CD14-positive monocyte (primary cell): ENCODE measurements at regions not wholly inside any gene's neighbourhood (a gene's known extent, or its start where the extent isn't known, plus 50 kb on each side); places are given as distances from the start of the nearest gene placed in this dataset.

Source experiments
- DNase-seq, 3 donors: peaks; one replicate each; pipeline ENCODE4 v3.0.0-alpha.2; 2011 to 2022
- H2AFZ ChIP-seq: 2 replicates; pipeline ENCODE4 v1.6.0; 2012; ENCODE audit warnings: mild to moderate bottlenecking, low read depth, low read length, inconsistent platforms; ENCODE audit not compliant: insufficient read depth, poor library complexity, severe bottlenecking
- H3K27ac ChIP-seq, 2 donors: 1 replicate in 1 of 2; 2 replicates in 1 of 2; pipeline ENCODE4 v1.5.1; 2012 to 2013; ENCODE audit warnings: low read length in 2 of 2, control low read depth in 1 of 2, inconsistent platforms in 1 of 2, low read depth in 1 of 2, mild to moderate bottlenecking in 1 of 2
- H3K27me3 ChIP-seq, 2 donors: one replicate each; pipeline versions ENCODE4 v1.6.0 to v1.6.1; 2011 to 2013; ENCODE audit warnings: low read length in 2 of 2; ENCODE audit not compliant: control insufficient read depth in 2 of 2, insufficient read depth in 2 of 2
- H3K36me3 ChIP-seq, 2 donors: replicated peaks in 1 of 2; 1 replicate in 1 of 2; 2 replicates in 1 of 2; pipeline versions ENCODE4 v1.5.1 to v1.6.1; 2012 to 2013; ENCODE audit warnings: low read length in 2 of 2, control low read depth in 1 of 2, inconsistent platforms in 1 of 2, mild to moderate bottlenecking in 1 of 2; ENCODE audit not compliant: insufficient read depth in 2 of 2, control insufficient read depth in 1 of 2
- H3K4me1 ChIP-seq, 2 donors: 1 replicate in 1 of 2; 2 replicates in 1 of 2; pipeline versions ENCODE4 v1.5.1 to v1.6.1; 2012 to 2013; ENCODE audit warnings: low read length in 2 of 2, control low read depth in 1 of 2, inconsistent platforms in 1 of 2, mild to moderate bottlenecking in 1 of 2, moderate library complexity in 1 of 2; ENCODE audit not compliant: insufficient read depth in 2 of 2, control insufficient read depth in 1 of 2
- H3K4me2 ChIP-seq: replicated peaks from 2 replicates; pipeline ENCODE3; 2012; ENCODE audit warnings: low read length, moderate library complexity, mild to moderate bottlenecking; ENCODE audit not compliant: poor library complexity, severe bottlenecking; ENCODE audit errors: extremely low read depth
- H3K4me3 ChIP-seq, 3 experiments: fragments of 200-600 bp in 1 of 3; sonication (generic) in 1 of 3; replicated peaks in 1 of 3; 1 replicate in 2 of 3; 2 replicates in 1 of 3; pipeline ENCODE4 v1.5.1; 2011 to 2013; ENCODE audit warnings: low read length in 3 of 3, mild to moderate bottlenecking in 3 of 3, control low read depth in 2 of 3, low read depth in 2 of 3, inconsistent platforms in 1 of 3, moderate library complexity in 1 of 3
- H3K79me2 ChIP-seq: 2 replicates; pipeline ENCODE4 v1.6.0; 2012; ENCODE audit warnings: mild to moderate bottlenecking, control low read depth, inconsistent platforms, low read length, moderate library complexity; ENCODE audit not compliant: insufficient read depth
- H3K9ac ChIP-seq: 2 replicates; pipeline ENCODE4 v1.6.0; 2017; ENCODE audit warnings: low read length, mild to moderate bottlenecking; ENCODE audit not compliant: insufficient read depth, poor library complexity, severe bottlenecking
- H3K9me3 ChIP-seq, 2 donors: replicated peaks in 1 of 2; 1 replicate in 1 of 2; 2 replicates in 1 of 2; pipeline versions ENCODE4 v1.5.1 to v1.6.1; 2012 to 2013; ENCODE audit warnings: low read length in 2 of 2, control low read depth in 1 of 2; ENCODE audit not compliant: control insufficient read depth in 1 of 2, insufficient read depth in 1 of 2
- H4K20me1 ChIP-seq: 2 replicates; pipeline ENCODE4 v1.6.0; 2012; ENCODE audit warnings: mild to moderate bottlenecking, low read length, control low read depth, moderate library complexity; ENCODE audit not compliant: insufficient read depth
- H3K27ac Mint-ChIP-seq, 7 donors: one replicate each; pipeline ENCODE4 v1.8.0; 2020; ENCODE audit warnings: mild to moderate bottlenecking in 7 of 7, mixed read lengths in 7 of 7, moderate library complexity in 6 of 7, inconsistent platforms in 2 of 7
- H3K27me3 Mint-ChIP-seq, 3 donors: one replicate each; pipeline ENCODE4 v1.8.0; 2021 to 2022; ENCODE audit warnings: low read depth in 3 of 3, mild to moderate bottlenecking in 3 of 3, mixed read lengths in 3 of 3, moderate library complexity in 3 of 3, inconsistent platforms in 1 of 3
- H3K36me3 Mint-ChIP-seq, 2 donors: one replicate each; pipeline ENCODE4 v1.8.0; 2020; ENCODE audit warnings: mixed read lengths in 2 of 2, inconsistent platforms in 1 of 2, mild to moderate bottlenecking in 1 of 2
- H3K4me1 Mint-ChIP-seq: one replicate; pipeline ENCODE4 v1.8.0; 2020; ENCODE audit warnings: mild to moderate bottlenecking, mixed read lengths
- H3K4me3 Mint-ChIP-seq, 2 donors: one replicate each; pipeline ENCODE4 v1.8.0; 2020; ENCODE audit warnings: mild to moderate bottlenecking in 2 of 2, mixed read lengths in 2 of 2, moderate library complexity in 1 of 2
- H3K9me3 Mint-ChIP-seq, 7 donors: one replicate each; pipeline ENCODE4 v1.8.0; 2020 to 2022; ENCODE audit warnings: mixed read lengths in 7 of 7, mild to moderate bottlenecking in 6 of 7, moderate library complexity in 6 of 7, inconsistent platforms in 2 of 7
- WGBS: methylation state at CpG from one replicate; pipeline ENCODE4 v1.1.5; 2013; ENCODE audit warnings: missing lambda C conversion rate; ENCODE audit not compliant: insufficient coverage; 5-methylcytosine and 5-hydroxymethylcytosine counted together
- intact Hi-C, 2 donors: fragments of 100-400 bp; cut with micrococcal nuclease; formaldehyde crosslinking; loops; one replicate each; pipeline versions ENCODE4 v1.15.0 to v1.15.1; 2023
- TF ChIP-seq, protein P1 (sequence below): fragments of 200-600 bp; IDR thresholded peaks from one replicate; pipeline ENCODE4 v1.8.0; 2022; ENCODE audit warnings: antibody characterized with exemption, mild to moderate bottlenecking

DNA sequence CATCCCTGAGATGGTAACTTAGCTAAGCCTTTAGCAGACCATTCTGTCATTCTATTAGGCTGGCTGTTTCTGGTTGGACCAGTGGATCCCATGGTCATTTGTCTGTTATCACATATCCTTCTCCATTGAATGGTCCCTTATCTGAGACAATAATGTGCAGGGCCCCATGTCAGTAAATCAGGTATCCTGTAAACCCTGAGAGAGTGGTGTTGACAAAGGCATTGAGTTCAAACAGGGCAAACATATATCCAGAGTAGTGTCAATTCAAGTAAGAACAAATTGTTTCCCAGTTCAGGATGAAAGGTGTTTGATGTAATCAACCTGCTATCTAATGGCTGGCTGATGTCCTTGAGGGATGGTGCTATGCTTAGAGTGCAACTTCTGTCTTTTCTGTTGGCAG, 126.2 kb downstream of the LINC00237 start:
- H3K4me1 ChIP-seq = no peaks in the 10 kb centered on the region
- Mint-ChIP-seq H3K27me3 (peaks cover 0 to 7% (median 0%) of the 10 kb centered on the region in 3 donors), H3K4me3 (no peak overlapping the region), H3K9me3 (peaks cover 0 to 19% (median 10%) of the 10 kb centered on the region in 7 donors), H3K4me1 (no peaks in the 10 kb centered on the region), H3K27ac (no peak overlapping the region), H3K36me3 (no peaks in the 10 kb centered on the region)
- peaks cover 0 to 10% of the 10 kb centered on the region in 2 donors for H3K9me3 ChIP-seq
- no peak overlapping the region for H3K4me2 ChIP-seq
- DNase-seq = no peak
- no peaks in the 10 kb centered on the region for H3K27me3 ChIP-seq
- H4K20me1 ChIP-seq = no peaks in the 10 kb centered on the region
- TF ChIP-seq, protein P1, sequence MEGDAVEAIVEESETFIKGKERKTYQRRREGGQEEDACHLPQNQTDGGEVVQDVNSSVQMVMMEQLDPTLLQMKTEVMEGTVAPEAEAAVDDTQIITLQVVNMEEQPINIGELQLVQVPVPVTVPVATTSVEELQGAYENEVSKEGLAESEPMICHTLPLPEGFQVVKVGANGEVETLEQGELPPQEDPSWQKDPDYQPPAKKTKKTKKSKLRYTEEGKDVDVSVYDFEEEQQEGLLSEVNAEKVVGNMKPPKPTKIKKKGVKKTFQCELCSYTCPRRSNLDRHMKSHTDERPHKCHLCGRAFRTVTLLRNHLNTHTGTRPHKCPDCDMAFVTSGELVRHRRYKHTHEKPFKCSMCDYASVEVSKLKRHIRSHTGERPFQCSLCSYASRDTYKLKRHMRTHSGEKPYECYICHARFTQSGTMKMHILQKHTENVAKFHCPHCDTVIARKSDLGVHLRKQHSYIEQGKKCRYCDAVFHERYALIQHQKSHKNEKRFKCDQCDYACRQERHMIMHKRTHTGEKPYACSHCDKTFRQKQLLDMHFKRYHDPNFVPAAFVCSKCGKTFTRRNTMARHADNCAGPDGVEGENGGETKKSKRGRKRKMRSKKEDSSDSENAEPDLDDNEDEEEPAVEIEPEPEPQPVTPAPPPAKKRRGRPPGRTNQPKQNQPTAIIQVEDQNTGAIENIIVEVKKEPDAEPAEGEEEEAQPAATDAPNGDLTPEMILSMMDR = no peak
- H2AFZ ChIP-seq = no peak overlapping the region
- no peak overlapping the region for H3K27ac ChIP-seq
- H3K79me2 ChIP-seq = no peaks in the 10 kb centered on the region
- H3K36me3 ChIP-seq = no peaks in the 10 kb centered on the region
- H3K4me3 ChIP-seq = no peak overlapping the region
- H3K9ac ChIP-seq = no peak overlapping the region
- intact Hi-C loops = no loop called here

DNA sequence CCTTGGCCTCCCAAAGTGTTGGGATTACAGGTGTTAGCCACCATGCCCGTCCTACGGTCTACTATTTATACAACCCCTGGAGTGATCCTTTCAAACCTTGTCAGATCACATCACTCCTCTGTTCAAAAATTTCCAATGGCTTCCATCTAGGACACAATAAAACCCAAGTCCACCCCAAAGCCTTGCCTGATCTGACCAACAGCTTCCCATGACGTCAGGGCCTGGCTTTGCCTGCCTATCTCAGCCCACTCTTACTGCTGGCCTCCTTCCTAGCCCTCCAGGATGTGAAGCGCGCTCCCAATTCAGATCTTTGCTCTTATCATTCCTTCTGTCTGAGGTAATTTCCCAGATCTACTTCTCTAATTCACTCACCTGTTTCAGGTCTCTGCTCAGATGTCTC, 128.4 kb downstream of the LINC00237 start:
- no peak for DNase-seq
- no peaks in the 10 kb centered on the region for H3K4me1 Mint-ChIP-seq

More for the DNA sequence above, 128.4 kb downstream of the LINC00237 start:
- Histone ChIP-seq H3K79me2 (no peaks in the 10 kb centered on the region), H3K4me3 (no peak overlapping the region), H3K36me3 (no peaks in the 10 kb centered on the region), H3K9ac (no peak overlapping the region), H3K4me2 (no peak overlapping the region), H3K27ac (no peak overlapping the region), H4K20me1 (no peaks in the 10 kb centered on the region), H3K4me1 (no peaks in the 10 kb centered on the region), H3K27me3 (no peaks in the 10 kb centered on the region), H2AFZ (no peak overlapping the region), H3K9me3 (peaks cover 0 to 9% of the 10 kb centered on the region in 2 donors)
- Mint-ChIP-seq H3K27me3 (peaks cover 0 to 4% (median 1%) of the 10 kb centered on the region in 3 donors), H3K27ac (no peak overlapping the region), H3K36me3 (no peaks in the 10 kb centered on the region), H3K9me3 (peaks cover 0 to 15% (median 10%) of the 10 kb centered on the region in 7 donors), H3K4me3 (no peak overlapping the region)
- intact Hi-C loops = no loop called here
- TF ChIP-seq, protein P1 = no peak
- WGBS = 81% methylated on average over 3 of the region's 5 CpGs
